22Rv1 (cell line): ENCODE measurements at regions not wholly inside any gene's neighbourhood (a gene's known extent, or its start where the extent isn't known, plus 50 kb on each side); places are given as distances from the start of the nearest gene placed in this dataset.

Experiments
- CTCF ChIP-seq: fragments of 450-650 bp; IDR thresholded peaks from 2 replicates; pipeline ENCODE4 v1.5.1; 2017; ENCODE audit warnings: mild to moderate bottlenecking
- ZFX ChIP-seq: fragments of 450-650 bp; IDR thresholded peaks from 2 replicates; pipeline ENCODE4 v1.6.1; 2017; ENCODE audit warnings: antibody characterized with exemption, borderline replicate concordance

DNA sequence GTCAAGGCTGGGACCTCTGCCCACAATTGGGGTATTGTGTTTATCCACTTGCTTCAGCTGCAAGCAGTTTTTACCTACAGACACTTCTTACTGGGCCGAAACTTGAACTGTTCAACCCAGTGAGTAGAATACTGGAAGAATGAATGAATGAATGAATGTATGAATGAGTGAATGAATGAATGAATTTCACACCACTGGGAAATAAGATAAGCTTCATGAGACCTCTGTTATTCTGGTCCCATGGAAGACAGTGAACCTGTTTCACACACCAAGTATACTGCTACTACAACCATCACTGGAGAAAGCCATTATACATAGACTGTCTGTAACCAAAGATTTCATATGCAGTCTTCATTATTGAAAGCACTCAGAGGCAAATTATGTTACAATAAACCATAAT, 295.0 kb upstream of the GULP1 start:
- no peak for TF ChIP-seq CTCF
- TF ChIP-seq ZFX = no peak
